RKO (cell line): ENCODE measurements at regions not wholly inside any gene's neighbourhood (a gene's known extent, or its start where the extent isn't known, plus 50 kb on each side); places are given as distances from the start of the nearest gene placed in this dataset.
"Not testable (repeated sequence)": the region's sequence is repeated elsewhere in the genome, so short reads cannot be mapped to it uniquely, and the experiment has no call there.

ENCODE experiments used
- DNase-seq: peaks from one replicate; pipeline ENCODE4 v3.0.0-alpha.2; 2016; ENCODE audit warnings: low spot score

DNA sequence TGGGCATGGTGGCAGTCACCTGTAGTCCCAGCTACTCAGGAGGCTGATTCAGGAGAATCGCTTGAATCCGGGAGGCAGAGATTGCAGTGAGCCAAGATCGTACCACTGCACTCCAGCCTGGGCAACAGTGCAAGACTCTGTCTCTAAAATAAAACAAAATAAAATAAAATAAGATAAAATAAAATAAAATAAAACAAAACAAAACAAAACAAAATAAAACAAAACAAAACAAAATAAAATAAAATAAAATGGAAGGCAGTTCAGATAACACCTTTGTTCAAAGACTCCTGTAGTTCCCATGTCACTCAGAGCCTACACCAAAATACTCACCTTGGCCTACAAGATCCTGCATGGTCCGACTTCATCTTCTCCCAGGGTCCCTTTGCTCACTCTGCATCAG, 61.3 kb downstream of the SYF2 start:
- not testable (repeated sequence) for DNase-seq

DNA sequence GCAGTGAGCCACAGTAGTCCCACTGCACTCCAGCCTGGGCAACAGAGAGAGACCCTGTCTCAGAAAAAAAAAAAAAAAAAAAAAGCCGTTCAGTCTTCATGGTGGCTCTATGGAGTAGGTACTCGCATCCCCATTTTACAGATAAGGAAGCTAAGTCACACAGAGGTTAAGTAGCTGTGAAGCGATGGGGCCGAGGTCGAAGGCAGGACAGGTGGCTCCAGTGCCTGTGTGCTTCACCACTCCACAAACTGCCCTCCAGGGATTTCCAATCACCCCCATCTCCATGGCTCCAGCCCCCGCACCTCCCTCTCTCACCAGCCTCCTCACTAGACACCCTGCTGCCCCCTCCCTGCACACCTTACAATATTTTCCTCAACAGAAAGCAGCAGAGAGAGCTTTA, 61.9 kb downstream of the SYF2 start:
- DNase-seq, result no peak

DNA sequence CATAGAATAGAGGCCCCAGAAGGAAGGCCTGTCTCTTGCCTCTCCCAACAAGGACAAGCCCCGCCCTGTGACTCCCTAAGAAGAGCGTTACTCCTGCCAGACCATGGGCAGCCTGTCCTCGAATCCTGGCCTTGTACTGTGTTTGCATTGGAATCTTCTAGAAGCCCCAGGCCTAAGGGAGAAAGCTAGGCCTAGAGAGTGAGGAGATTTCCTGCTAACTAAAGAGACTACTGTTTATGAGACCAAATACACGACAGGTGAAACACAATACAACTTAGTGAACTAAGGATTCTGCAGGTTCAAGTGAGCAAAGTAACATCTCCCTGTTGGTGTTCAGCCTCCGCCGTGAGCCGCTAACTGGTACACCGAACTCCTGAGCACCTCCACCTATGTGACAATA, 62.7 kb downstream of the SYF2 start:
- no peak for DNase-seq

DNA sequence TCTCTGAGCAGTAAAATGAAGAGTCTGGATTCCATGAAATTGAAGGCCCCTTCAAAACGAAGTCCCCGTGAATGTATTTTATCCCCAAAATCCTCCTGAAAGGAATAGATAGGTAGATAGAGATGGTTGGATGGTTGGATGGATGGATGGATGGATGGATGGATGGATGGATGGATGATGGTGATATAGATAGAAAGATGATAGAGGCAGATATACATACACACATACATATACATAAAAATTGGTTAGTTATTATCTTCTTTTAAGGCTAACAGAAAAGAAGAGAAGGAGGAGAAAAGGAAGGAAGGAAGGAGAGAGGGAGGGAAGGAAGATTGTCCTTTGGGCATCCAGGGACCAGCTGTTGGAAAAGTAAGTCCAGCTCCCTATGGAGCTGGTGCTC, 63.1 kb downstream of the SYF2 start:
- DNase-seq, result no peak

DNA sequence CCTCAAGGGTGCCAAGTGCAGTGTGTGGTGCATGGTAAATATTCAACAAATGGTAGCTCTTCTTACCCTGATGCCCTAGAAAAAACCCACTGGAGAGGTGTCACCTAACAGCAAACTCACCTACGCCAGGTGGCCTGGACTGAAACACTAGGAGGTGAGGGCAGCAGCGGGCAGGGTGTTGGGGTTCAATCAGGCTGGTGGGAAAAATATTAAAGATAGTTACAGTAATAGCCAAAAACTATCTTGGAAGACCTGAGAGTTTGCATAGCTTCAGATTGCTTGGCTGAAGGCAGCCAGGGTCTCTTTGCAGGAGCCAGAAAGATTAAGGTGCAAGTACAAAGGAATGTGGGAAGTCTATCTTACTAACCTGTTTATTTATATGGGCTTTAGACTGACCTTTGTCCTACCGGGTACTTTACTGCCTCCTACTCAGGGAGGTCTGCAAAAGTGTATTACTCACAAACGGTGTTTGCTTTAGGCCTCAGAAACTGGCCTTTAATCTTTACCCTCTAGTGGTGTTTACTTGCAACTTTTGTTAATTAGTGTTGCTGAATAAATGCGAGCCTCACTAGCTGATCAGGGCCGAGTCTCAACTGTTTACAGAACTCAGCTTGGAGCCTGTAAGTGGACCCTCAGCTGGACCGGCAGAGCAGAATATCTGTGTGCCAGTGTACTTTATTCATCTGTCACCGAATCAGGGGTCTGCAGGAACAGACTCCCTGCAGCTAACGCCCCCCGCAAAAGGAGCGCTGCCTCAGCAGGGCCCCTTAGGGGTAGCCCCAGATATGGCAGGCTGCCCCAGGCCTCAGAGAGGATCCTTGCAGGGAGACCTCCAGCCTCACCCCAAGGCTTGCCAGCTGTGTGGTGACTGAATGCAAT, 63.9 kb downstream of the SYF2 start:
- no peak for DNase-seq

DNA sequence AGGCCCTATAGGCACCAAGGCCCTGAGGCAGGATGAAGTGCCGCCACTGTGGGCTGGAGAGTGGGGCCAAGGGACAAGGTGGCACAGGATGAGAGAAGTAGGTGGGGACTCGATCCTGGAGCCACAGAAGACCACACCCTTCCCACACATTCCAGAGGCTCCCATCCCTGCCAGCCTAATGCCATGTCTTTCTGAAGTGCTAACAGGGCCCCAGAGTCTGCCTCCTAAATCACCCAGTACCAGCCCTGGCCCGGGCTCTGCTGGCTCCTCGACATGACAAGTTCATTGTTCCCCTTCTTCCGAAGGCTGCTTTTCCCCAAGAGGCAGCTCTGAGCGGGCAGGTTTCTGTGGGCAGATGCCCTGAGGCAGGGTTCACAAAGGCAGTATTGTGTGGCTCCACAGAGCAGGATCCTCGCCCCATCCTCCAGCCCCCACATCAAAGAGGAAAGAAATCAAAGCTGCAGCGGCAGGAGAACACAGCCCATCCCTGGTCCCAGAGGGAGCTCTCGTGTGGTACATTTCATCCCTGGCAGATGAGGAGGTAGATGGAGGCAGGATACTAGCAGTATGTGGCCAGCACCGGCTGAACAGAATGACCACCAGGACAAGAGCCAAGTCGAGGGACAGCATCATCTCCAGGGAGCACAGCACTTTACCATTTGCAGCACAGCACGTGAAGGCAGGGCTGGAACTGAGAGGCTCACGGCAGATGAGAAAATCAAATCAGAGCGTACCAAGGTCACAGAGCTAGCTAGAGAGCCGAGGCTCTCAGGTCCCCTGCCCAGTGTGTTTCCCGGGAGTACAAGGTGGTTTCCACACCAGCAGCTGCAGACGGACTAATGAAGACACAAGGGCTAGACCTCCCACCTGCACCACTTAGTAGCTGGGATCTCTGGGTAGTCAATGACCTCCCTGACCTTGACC, 64.8 kb downstream of the SYF2 start:
- no peak for DNase-seq

DNA sequence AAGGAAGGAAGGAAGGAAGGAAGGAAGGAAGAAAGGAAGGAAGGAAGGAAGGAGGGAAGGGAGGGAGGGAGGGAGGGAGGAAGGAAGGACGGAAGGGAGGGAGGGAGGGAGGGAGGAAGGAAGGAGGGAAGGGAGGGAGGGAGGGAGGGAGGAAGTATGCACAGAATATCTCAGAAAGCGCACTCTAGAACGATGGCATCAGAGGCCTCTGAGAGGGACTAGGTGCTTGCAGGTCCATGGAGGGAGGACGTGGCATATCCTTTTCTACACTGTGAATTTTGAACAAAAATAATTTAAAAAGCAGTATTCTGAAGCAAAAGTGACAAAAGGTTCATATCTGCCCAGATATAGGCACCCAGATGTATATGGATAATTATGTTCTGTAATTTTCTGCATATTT, 65.5 kb downstream of the SYF2 start:
- no peak for DNase-seq

DNA sequence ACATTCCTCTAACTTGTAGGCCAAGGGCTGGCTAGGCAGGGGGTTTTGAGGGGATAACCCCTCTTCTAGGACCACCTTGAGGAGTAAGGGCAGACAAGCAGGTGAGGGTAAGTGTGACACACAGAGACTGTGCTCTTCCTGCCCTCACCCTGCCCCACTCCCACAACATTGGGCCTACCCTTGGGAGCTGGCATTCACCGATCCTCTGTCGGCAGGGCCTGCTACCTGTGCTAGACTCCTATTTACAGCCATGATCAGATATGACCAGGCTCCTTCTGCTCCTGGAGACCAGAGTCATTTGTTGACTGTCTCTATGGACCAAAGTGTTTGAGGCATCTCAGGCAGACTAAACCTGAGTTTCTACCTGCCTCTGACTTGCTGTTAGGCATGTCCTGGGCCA, 68.3 kb downstream of the SYF2 start:
- no peak for DNase-seq

DNA sequence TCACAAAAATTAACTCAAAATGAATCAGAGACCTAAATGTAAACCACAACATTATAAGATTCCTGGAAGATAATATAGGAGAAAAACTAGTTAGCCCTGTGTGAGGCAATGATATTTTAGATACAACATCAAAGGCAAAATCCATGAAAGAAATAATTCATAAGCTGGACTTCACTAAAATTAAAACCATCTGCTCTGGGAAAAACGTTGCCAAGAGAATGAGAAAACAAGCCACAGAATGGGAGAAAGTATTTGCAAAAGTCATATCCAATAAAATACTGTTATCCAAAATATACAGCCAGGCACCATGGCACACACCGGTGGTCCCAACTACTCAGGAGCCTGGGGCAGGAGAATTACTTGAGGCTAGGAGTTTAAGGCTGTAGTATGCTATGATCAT, 70.3 kb downstream of the SYF2 start:
- no peak for DNase-seq

DNA sequence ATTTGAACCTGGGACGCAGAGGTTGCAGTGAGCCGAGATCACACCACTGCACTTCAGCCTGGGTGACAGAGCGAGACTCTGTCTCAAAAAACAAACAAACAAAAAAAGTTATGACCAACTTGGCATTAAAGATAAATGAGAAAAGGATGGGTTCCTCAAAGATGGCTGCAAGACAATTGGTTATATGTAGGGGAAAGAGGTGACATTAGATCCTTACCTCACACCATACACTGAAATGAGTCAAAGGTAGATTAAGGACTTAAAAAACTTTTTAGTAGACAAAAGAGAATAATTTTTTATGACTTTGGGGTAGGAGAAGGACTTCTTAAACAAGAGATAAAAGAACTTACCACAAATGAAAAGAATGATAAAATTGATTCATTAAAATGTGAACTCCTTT, 74.5 kb downstream of the SYF2 start:
- no peak for DNase-seq

DNA sequence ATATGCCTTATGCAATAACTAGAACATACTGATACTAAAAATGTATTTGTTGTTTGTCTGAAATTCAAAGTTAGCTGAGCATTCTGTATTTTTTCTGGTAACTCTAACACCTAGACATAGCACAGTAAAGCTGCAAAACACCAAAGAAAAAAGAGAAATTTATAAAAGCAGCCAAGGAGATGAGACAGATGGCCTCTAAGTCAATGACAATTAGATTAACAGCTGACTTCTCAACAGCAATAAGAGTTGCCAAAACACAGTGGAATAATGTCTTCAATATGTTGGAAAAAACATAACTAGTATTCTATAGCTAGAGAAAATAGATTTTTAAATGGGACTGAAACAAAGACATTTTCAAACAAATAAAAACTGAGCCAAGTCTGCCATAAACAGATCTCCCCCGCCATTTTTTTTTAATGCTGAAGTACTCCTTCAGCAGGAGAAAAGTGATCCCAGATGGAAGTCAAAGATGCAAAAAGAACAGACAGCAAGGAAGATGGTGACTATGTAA, 81.3 kb downstream of the SYF2 start:
- no peak for DNase-seq

DNA sequence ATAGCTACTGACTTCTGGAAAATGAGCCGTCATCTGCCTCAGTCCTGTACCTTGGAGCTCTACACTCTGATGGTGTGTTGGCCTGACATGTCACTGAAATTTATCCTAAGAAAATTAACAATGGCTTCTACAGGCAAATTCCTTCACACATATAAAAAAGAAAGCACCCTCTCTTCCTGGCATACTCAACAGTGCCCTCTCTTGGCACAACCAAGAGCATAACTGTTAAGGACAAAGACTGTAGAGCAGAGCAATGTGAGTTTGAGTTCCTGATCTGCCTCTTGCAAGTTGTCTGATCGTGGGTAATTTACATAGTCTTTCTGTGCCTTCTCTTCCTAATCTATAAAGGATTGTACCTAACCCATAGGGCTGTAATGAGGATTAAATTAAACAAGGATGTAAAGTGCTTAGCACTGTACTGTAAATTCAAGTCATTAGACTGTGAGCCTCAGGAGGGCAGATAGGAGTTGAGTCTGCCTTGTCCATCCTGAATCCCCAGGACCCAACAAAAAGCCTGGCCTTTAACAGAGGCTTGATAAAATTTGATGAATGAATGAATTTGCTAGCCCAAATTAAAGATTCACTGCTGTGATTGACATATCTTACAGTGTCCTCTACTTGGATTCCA, 83.5 kb downstream of the SYF2 start:
- peak; percentile 11 for DNase-seq

DNA sequence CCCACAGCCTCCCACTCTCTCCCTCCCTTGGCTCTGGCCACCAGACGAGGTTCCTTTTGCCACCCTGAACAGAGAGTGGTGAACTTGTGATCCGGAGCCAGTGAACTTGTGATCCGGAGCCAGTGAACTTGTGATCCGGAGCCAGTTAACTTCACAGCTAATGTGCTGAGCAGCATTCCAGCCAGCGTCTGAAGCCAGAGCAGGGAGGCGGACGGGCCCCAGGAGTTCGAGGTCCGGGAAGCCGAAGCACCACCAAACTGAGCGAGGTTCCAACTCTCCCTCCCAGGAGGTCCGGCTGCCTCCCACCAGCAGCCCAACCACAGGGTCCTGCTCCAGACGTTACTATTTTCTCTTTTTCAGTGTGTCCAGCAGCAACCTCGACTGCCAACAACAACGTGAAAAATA, 85.8 kb downstream of the SYF2 start:
- no peak for DNase-seq

DNA sequence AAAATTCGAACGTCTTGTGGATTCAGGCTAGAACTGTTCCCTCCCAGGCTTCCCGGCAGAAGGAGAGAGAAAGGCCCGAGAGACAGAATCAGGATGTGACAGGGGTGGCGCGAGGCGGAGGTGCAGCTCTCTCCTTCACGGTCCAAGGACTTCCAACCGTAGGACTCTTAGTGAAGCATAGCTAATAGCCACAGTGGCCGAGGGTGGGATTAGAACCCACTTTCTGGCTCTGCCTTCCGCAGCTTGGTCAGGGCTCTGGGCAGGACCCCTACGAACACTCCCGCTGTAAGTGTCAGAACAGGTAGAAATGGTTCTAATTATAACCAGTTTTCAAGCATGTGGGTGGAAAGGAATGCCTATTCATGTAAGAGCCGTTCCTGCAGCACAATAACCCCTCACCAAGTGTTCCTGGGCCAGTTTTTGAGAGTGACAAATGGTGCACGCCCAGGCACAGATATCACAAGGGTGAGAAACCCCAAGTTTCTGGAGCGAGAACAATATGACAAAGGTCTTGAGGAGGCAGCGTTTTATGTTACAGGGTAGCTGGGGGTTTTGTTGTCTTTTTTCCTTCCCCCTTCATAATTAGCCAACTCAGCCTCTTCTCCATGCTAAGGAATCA, 86.4 kb downstream of the SYF2 start:
- DNase-seq, result no peak

DNA sequence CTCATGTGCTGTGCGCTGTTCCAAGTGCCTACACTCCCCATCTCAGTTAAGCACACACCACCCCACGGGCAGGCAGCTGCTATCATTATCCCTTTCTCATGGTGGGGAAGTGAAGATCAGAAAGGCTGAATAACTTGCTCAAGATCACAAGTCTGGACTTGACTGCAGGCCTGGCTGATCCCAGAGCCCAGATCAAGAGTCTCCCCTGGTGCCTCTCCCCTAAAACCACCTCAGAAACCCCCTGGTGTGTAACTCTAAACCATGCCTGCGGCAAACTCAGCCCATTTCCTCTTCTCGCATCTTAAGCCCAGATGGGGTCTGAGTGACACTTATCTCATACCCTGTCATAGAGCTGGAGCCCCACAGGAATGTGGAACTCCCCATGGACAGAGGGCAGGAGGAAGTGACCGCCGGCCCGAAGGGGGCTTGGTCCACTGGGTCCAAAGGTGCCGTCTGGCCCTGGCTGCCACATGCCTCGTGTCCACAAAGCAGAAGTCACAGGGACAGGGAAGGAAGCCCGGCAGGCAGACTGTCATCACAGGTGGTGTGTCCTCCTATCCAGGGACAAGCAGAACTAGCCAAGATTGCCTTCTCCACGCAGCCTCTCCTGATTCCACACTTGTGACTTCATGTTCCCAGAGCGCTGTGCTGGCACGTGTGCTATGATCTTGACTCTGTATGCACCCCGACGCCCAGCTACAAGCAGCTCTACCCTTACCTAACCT, 92.1 kb downstream of the SYF2 start:
- no peak for DNase-seq

DNA sequence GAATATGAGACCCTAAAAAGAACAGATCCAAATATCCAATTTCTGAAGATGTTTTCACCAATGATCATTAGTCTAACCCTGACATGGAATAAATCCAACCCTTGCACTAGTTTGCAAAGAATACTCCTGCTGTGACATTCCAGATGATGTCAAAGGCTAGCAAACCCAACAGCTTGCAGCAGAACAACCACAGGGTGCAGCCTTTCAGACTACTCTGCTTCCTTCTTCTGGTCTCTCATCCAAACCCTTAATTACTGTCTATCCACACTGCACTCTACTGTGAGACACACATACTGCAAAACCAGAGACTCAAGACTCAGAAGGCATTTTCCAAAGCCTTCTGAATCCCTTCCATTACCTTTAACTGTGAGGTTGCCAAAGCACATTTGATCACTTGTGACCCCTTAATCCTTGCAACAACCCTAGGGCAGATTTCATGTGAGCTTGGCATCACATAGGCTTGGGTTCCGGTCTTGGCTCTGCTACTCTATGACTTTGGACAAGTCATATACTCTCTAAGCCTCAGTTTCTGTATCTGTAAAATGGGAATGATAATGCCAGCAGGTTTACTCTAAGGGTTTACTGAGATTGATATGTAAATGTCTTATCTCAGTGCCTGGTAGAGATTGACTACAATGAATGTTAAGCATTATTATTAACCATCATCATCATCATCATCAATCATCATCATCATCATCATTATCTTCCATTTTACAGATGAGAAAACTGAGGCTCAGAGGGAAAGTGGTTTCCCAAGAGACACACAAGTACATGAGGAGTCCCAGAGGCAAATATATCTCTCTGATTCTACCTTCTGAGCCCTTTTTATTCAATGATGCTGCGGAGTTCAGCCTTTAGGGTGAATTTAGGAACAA, 94.5 kb downstream of the SYF2 start:
- DNase-seq, result no peak

DNA sequence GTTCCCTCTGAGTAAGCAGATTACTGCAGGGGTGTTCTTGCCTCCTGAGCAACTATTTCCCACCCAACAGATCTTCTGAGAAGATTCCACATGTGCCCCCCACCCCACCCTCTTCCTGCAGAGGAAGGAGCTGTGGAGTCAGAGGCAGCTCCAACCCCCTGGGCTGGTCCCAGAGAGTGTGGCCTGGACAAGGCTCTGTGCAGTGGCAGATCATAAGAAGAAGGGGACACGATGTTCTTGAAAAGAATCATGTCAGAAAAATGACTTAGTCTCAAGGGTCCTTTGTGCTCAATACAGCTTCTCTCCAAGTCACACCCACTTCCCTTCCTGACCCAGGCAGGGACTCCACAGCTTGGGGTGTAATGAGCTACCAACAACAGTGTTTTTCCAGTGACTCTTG, 95.2 kb downstream of the SYF2 start:
- DNase-seq, result no peak

DNA sequence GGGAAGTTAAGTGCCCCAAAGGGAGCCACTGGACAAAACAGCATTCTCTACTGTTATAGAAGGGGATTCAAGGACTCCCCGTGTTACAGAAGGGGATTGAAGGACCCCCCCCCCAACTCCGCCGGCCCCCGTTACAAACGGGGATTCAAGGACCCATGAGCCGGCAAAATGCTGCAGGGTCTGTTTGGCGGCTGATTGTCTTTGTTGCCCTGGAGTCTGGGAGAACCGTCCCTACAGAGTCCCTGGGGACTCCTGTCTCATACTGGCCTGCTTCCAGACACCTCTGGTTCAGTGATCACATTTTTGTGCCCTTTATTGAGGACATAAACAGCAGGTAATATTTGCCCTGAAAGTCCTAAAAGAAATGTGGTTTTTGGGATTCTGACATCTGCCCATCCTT, 96.4 kb downstream of the SYF2 start:
- no peak for DNase-seq

DNA sequence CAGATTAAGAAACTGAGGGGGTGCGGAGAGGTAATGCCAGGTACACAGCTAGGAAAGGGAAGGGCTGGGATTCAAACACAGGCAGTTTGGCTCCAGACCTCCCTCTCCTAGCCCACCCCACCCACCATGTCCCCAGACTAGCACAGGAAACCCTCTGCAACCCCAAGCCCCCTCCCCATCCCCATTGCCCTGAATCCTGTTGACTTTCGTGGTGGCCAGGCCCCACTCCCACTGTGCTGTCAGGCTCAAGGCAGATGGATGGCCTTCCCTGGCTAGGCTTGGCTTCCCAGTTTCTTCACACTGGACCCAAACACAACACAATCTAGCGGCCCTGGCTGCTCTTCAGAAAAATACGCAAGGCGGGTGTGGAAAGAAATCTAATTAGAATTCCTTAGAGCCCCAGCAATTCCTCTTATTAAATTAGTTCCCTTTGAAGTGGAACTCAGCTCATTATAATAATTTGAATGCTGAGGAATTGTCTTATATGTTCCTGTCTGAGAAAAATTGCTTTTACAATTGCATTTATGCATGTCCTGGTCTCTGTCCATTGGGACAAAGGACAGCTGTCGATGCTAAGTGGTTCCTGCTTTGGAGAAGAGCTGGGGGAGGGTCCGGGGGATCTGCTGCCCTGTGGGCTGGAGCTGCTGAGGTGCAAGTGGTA, 97.4 kb downstream of the SYF2 start:
- DNase-seq, result no peak

DNA sequence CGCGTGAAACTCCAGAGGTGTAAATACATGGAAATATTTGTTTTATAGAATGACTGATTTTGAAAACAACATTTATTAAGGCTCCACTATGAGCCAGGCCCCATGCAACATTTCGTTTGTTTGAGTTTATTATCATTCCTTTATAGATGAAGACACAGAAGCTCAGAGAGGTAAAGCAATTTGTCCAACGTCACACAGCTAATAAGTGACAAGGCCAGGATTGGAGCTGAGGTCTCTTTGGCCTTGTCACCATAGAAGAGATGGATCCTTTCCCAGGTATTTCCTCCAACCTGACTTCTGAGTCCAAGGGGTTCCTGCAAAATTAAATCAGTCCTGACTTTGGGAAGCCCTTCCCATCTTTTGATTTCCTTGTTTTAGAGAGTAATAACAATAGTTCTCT, 98.0 kb downstream of the SYF2 start:
- DNase-seq, result no peak
